RWPE2 (cell line): ENCODE measurements at regions not wholly inside any gene's neighbourhood (a gene's known extent, or its start where the extent isn't known, plus 50 kb on each side); places are given as distances from the start of the nearest gene placed in this dataset.
A peak's percentile ranks its signal among the peaks of the same experiment; 100 is the strongest.

Experiments
- ATAC-seq: fragments of 200-7000 bp; cut with Tn5 transposase; 3 replicates; pipeline ENCODE4 v1.9.1; 2021; ENCODE audit warnings: low read depth
- DNase-seq: peaks from one replicate; pipeline ENCODE4 v3.0.0-alpha.2; 2020; ENCODE audit warnings: low spot score
- H3K27ac ChIP-seq: fragments of 450-650 bp; 2 replicates; pipeline ENCODE4 v1.5.1; 2017; ENCODE audit warnings: mild to moderate bottlenecking; ENCODE audit not compliant: poor library complexity, severe bottlenecking
- H3K27me3 ChIP-seq: fragments of 250-450 bp; sonication (Bioruptor Pico); 2 replicates; pipeline ENCODE4 v1.5.1; 2021; ENCODE audit warnings: mild to moderate bottlenecking, moderate library complexity; ENCODE audit not compliant: insufficient read depth, poor library complexity, severe bottlenecking
- H3K36me3 ChIP-seq: fragments of 250-450 bp; sonication (Bioruptor Pico); 2 replicates; pipeline ENCODE4 v1.5.1; 2020; ENCODE audit warnings: low read depth, mild to moderate bottlenecking, moderate library complexity
- H3K4me1 ChIP-seq: fragments of 250-450 bp; sonication (Bioruptor Pico); 2 replicates; pipeline ENCODE4 v1.5.1; 2021; ENCODE audit warnings: mild to moderate bottlenecking, moderate library complexity; ENCODE audit not compliant: insufficient read depth, poor library complexity, severe bottlenecking
- H3K4me3 ChIP-seq: fragments of 250-450 bp; sonication (Bioruptor Pico); 2 replicates; pipeline ENCODE4 v1.5.1; 2021; ENCODE audit warnings: mild to moderate bottlenecking, moderate library complexity; ENCODE audit not compliant: severe bottlenecking
- H3K9me3 ChIP-seq: fragments of 250-450 bp; sonication (Bioruptor Pico); 2 replicates; pipeline ENCODE4 v1.5.1; 2021; ENCODE audit warnings: mild to moderate bottlenecking, moderate library complexity; ENCODE audit not compliant: severe bottlenecking
- CTCF ChIP-seq: fragments of 450-650 bp; IDR thresholded peaks from one replicate; pipeline ENCODE4 v1.5.1; 2017; ENCODE audit warnings: mild to moderate bottlenecking, moderate library complexity; ENCODE audit not compliant: poor library complexity, severe bottlenecking

- H3K9me3 ChIP-seq = no peaks in the 10 kb centered on the region
- no peaks in the 10 kb centered on the region for H3K4me1 ChIP-seq
- no peak overlapping the region for H3K27ac ChIP-seq
- H3K27me3 ChIP-seq = peaks cover 43% of the 10 kb centered on the region
- DNase-seq (peak; percentile 33), ATAC-seq (no peak)
- H3K4me3 ChIP-seq = no peak overlapping the region
- H3K36me3 ChIP-seq = no peaks in the 10 kb centered on the region
- TF ChIP-seq CTCF = no peak
Measured at GRCh38 chr1:5764959-5765358, 227.3 kb downstream of the NPHP4 start.

- no peak overlapping the region for H3K4me3 ChIP-seq
- no peaks in the 10 kb centered on the region for H3K9me3 ChIP-seq
- H3K27ac ChIP-seq = no peak overlapping the region
- ATAC-seq (no peak), DNase-seq (no peak)
- H3K36me3 ChIP-seq = no peaks in the 10 kb centered on the region
- no peak for TF ChIP-seq CTCF
- H3K4me1 ChIP-seq = no peaks in the 10 kb centered on the region
- peaks cover 43% of the 10 kb centered on the region for H3K27me3 ChIP-seq
Measured at GRCh38 chr1:5764464-5764863, 227.8 kb downstream of the NPHP4 start.

GRCh38 chr1:5763696-5764370 is 228.4 kb downstream of the NPHP4 start:
- no peaks in the 10 kb centered on the region for H3K4me1 ChIP-seq
- H3K4me3 ChIP-seq = no peak overlapping the region
- H3K36me3 ChIP-seq = no peaks in the 10 kb centered on the region
- peaks cover 40% of the 10 kb centered on the region for H3K27me3 ChIP-seq
- no peaks in the 10 kb centered on the region for H3K9me3 ChIP-seq
- DNase-seq (no peak), ATAC-seq (no peak)
- no peak overlapping the region for H3K27ac ChIP-seq
- TF ChIP-seq CTCF = no peak

GRCh38 chr1:5758859-5759578 is 233.2 kb downstream of the NPHP4 start:
- Histone ChIP-seq H3K4me3 (no peak overlapping the region), H3K36me3 (no peaks in the 10 kb centered on the region), H3K9me3 (no peaks in the 10 kb centered on the region), H3K4me1 (no peaks in the 10 kb centered on the region), H3K27me3 (peaks cover 4% of the 10 kb centered on the region), H3K27ac (no peak overlapping the region)
- DNase-seq (peak; percentile 30), ATAC-seq (no peak)
- no peak for TF ChIP-seq CTCF
